Upper lobe of right lung (tissue), 1 donor: ENCODE measurements at regions not wholly inside any gene's neighbourhood (a gene's known extent, or its start where the extent isn't known, plus 50 kb on each side); places are given as distances from the start of the nearest gene placed in this dataset.

Source experiments
- ATAC-seq: fragments of 200-7000 bp; cut with Tn5 transposase; one replicate; pipeline ENCODE4 v1.9.1; 2020; ENCODE audit warnings: mild to moderate bottlenecking, moderate library complexity
- DNase-seq: peaks from one replicate; pipeline ENCODE4 v3.0.0-alpha.2; 2020
- H3K27ac ChIP-seq: fragments of 200-600 bp; one replicate; pipeline ENCODE4 v1.8.0; 2022
- H3K27me3 ChIP-seq: fragments of 200-600 bp; one replicate; pipeline ENCODE4 v1.8.0; 2022; ENCODE audit warnings: mild to moderate bottlenecking
- H3K36me3 ChIP-seq: fragments of 200-600 bp; one replicate; pipeline ENCODE4 v1.8.0; 2022
- H3K4me1 ChIP-seq: fragments of 200-600 bp; one replicate; pipeline ENCODE4 v1.8.0; 2022
- H3K4me3 ChIP-seq: fragments of 200-600 bp; one replicate; pipeline ENCODE4 v1.8.0; 2022; ENCODE audit warnings: mild to moderate bottlenecking
- H3K9me3 ChIP-seq: fragments of 200-600 bp; one replicate; pipeline ENCODE4 v1.8.0; 2022
- CTCF ChIP-seq: fragments of 200-600 bp; IDR thresholded peaks from one replicate; pipeline ENCODE4 v1.8.0; 2022; ENCODE audit warnings: antibody characterized with exemption
- intact Hi-C: fragments of 100-400 bp; cut with DNase I; formaldehyde crosslinking; loops from one replicate; pipeline ENCODE4 v1.11.0; 2022
- donor health status: DM: no; HTN: yes; CAD: no; lungs with severe emphysema.

- DNase-seq = no peak
- Histone ChIP-seq H3K27me3 (no peaks in the 10 kb centered on the region), H3K4me1 (no peaks in the 10 kb centered on the region), H3K27ac (no peak overlapping the region), H3K36me3 (no peaks in the 10 kb centered on the region), H3K9me3 (no peaks in the 10 kb centered on the region), H3K4me3 (no peak overlapping the region)
- no peak for ATAC-seq
- TF ChIP-seq CTCF = no peak
- intact Hi-C loops = no loop called here
Observed at GRCh38 chr5:38078161-38078560, 180.2 kb upstream of the EGFLAM start.

- Histone ChIP-seq H3K4me3 (no peak overlapping the region), H3K27ac (no peak overlapping the region), H3K4me1 (no peaks in the 10 kb centered on the region), H3K36me3 (no peaks in the 10 kb centered on the region), H3K9me3 (no peaks in the 10 kb centered on the region), H3K27me3 (no peaks in the 10 kb centered on the region)
- TF ChIP-seq CTCF = no peak
- intact Hi-C loops = no loop called here
- DNase-seq (no peak), ATAC-seq (no peak)
Observed at GRCh38 chr5:38077652-38078051, 180.7 kb upstream of the EGFLAM start.

- H3K36me3 ChIP-seq = no peaks in the 10 kb centered on the region
- no peak for DNase-seq
- no peak overlapping the region for H3K4me3 ChIP-seq
- no peaks in the 10 kb centered on the region for H3K9me3 ChIP-seq
- no peak for ATAC-seq
- TF ChIP-seq CTCF = no peak
- no peaks in the 10 kb centered on the region for H3K27me3 ChIP-seq
- intact Hi-C loops = no loop called here
- no peak overlapping the region for H3K27ac ChIP-seq
- no peaks in the 10 kb centered on the region for H3K4me1 ChIP-seq
Observed at GRCh38 chr5:38071831-38072694, 186.3 kb upstream of the EGFLAM start.

- DNase-seq (no peak), ATAC-seq (no peak)
- intact Hi-C loops = no loop called here
- Histone ChIP-seq H3K27me3 (no peaks in the 10 kb centered on the region), H3K4me3 (no peak overlapping the region), H3K4me1 (no peaks in the 10 kb centered on the region), H3K36me3 (no peaks in the 10 kb centered on the region), H3K9me3 (no peaks in the 10 kb centered on the region), H3K27ac (no peak overlapping the region)
- no peak for TF ChIP-seq CTCF
Observed at GRCh38 chr5:38070304-38070950, 187.9 kb upstream of the EGFLAM start.

DNA sequence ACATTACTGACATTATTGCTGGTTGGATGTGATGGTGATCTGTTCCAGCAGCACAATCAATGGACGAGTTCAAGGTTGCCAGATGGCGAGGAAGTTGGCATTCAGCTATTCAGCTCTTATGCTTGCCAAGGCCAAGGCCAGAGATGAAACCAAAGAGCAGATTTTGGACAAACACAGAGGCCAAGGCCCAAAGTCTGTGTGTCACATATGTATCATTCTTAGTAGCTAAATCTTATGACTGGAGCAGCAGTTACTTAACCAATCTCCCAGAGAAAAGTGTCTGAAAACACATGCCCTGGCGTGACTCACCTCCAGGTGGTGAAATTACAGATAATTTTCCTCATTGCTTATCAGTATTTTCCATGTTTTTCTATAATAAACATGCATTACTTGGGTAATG is 189.0 kb upstream of the EGFLAM start:
- no peak for ATAC-seq
- intact Hi-C loops = no loop called here
- H3K9me3 ChIP-seq = no peaks in the 10 kb centered on the region

More for the DNA sequence above, 189.0 kb upstream of the EGFLAM start:
- DNase-seq = no peak
- no peaks in the 10 kb centered on the region for H3K27me3 ChIP-seq
- no peaks in the 10 kb centered on the region for H3K4me1 ChIP-seq
- no peak overlapping the region for H3K27ac ChIP-seq
- no peaks in the 10 kb centered on the region for H3K36me3 ChIP-seq
- no peak for TF ChIP-seq CTCF
- no peak overlapping the region for H3K4me3 ChIP-seq
